Left lung (tissue), 4 donors: ENCODE measurements at regions not wholly inside any gene's neighbourhood (a gene's known extent, or its start where the extent isn't known, plus 50 kb on each side); places are given as distances from the start of the nearest gene placed in this dataset.

Source experiments
- ATAC-seq: fragments of 200-7000 bp; cut with Tn5 transposase; one replicate; pipeline ENCODE4 v1.9.1; 2020; ENCODE audit warnings: moderate library complexity
- DNase-seq, 4 donors: peaks; one replicate each; pipeline ENCODE4 v3.0.0-alpha.2; 2013 to 2020
- H3K27ac ChIP-seq, 2 donors: fragments of 200-600 bp; sonication (generic) in 1 of 2; one replicate each; pipeline versions ENCODE4 v1.5.0 to v1.8.0; 2020 to 2021
- H3K27me3 ChIP-seq, 2 donors: fragments of 200-600 bp; sonication (generic) in 1 of 2; one replicate each; pipeline versions ENCODE4 v1.5.0 to v1.8.0; 2020 to 2021
- H3K36me3 ChIP-seq, 2 donors: fragments of 200-600 bp; sonication (generic) in 1 of 2; one replicate each; pipeline versions ENCODE4 v1.5.0 to v1.8.0; 2020 to 2021
- H3K4me1 ChIP-seq, 2 donors: fragments of 200-600 bp; one replicate each; pipeline ENCODE4 v1.8.0; 2021
- H3K4me3 ChIP-seq, 2 donors: fragments of 200-600 bp; sonication (generic) in 1 of 2; one replicate each; pipeline versions ENCODE4 v1.5.0 to v1.8.0; 2020 to 2021; ENCODE audit warnings: mild to moderate bottlenecking in 1 of 2
- H3K9me3 ChIP-seq, 2 donors: fragments of 200-600 bp; sonication (generic) in 1 of 2; one replicate each; pipeline versions ENCODE4 v1.5.0 to v1.8.0; 2020 to 2021
- intact Hi-C, 2 donors: fragments of 100-400 bp; cut with DNase I; formaldehyde crosslinking; loops; one replicate each; pipeline versions ENCODE4 v1.11.2 to v1.14.2; 2022
- TF ChIP-seq, protein P1 (sequence below), 2 donors: fragments of 200-600 bp; sonication (generic) in 1 of 2; IDR thresholded peaks; one replicate each; pipeline versions ENCODE4 v1.5.0 to v1.8.0; 2021; ENCODE audit warnings: antibody characterized with exemption in 2 of 2
- donor health status: DM: no; HTN: yes; CAD: no.
- donor health status: DM: no; HTN: no; CAD: no.

DNA sequence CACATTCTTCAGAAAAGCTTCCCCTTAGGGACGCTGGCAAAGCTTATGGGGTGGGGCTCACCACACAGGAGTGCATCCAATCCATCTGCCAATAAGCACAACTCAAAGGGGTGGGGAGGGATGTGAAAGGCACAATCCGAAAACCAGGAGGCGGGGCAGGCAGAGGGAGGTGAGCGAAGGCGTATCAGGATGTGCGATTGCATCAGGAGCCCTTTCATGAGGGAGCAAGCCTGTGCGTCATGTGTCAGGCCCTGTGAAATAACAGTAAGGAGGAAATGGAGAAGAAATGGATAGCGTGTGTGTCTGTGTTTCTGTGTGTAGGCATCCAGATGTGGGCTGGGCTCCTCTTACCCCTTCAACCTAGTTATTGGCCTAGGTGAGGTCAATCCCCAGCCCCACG is 382.4 kb upstream of the CDH4 start:
- Histone ChIP-seq H3K27ac (no peak overlapping the region), H3K27me3 (peaks cover 0 to 20% of the 10 kb centered on the region in 2 donors), H3K4me3 (no peak overlapping the region), H3K9me3 (no peaks in the 10 kb centered on the region), H3K4me1 (no peaks in the 10 kb centered on the region), H3K36me3 (no peaks in the 10 kb centered on the region)
- DNase-seq: no peak
- TF ChIP-seq, protein P1, sequence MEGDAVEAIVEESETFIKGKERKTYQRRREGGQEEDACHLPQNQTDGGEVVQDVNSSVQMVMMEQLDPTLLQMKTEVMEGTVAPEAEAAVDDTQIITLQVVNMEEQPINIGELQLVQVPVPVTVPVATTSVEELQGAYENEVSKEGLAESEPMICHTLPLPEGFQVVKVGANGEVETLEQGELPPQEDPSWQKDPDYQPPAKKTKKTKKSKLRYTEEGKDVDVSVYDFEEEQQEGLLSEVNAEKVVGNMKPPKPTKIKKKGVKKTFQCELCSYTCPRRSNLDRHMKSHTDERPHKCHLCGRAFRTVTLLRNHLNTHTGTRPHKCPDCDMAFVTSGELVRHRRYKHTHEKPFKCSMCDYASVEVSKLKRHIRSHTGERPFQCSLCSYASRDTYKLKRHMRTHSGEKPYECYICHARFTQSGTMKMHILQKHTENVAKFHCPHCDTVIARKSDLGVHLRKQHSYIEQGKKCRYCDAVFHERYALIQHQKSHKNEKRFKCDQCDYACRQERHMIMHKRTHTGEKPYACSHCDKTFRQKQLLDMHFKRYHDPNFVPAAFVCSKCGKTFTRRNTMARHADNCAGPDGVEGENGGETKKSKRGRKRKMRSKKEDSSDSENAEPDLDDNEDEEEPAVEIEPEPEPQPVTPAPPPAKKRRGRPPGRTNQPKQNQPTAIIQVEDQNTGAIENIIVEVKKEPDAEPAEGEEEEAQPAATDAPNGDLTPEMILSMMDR (IDR thresholded peaks at IDR 0.05): no peak
- intact Hi-C loops: no loop called here
- no peak for ATAC-seq

GRCh38 chr20:60870040-60870439 is 382.0 kb upstream of the CDH4 start:
- Histone ChIP-seq H3K36me3 (no peaks in the 10 kb centered on the region), H3K4me3 (no peak overlapping the region), H3K9me3 (no peaks in the 10 kb centered on the region), H3K27me3 (peaks cover 0 to 20% of the 10 kb centered on the region in 2 donors), H3K4me1 (no peaks in the 10 kb centered on the region), H3K27ac (no peak overlapping the region)
- intact Hi-C loops: no loop called here
- no peak for DNase-seq
- ATAC-seq: no peak
- TF ChIP-seq, protein P1 (IDR thresholded peaks at IDR 0.05): no peak

DNA sequence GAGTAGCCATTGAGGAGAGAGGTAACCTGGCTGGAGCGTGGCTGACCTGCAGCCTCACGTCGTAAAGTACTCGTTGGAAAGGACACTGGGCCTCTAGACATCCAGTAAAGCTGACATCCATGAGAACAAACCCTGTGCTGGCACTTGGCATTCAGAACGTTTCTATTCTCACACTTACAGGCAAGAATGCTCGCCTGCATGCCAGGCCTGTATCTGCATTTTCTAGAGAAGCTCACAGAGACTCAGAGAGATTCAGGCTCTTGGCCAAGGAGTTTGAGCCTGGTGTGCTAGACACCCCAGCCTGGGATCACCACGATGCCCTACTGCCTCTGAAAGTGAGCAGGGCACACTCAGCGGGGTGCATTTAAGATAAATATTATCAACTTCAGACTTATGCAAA is 379.8 kb upstream of the CDH4 start:
- TF ChIP-seq, protein P1 (IDR thresholded peaks at IDR 0.05): no peak
- intact Hi-C loops: no loop called here

DNA sequence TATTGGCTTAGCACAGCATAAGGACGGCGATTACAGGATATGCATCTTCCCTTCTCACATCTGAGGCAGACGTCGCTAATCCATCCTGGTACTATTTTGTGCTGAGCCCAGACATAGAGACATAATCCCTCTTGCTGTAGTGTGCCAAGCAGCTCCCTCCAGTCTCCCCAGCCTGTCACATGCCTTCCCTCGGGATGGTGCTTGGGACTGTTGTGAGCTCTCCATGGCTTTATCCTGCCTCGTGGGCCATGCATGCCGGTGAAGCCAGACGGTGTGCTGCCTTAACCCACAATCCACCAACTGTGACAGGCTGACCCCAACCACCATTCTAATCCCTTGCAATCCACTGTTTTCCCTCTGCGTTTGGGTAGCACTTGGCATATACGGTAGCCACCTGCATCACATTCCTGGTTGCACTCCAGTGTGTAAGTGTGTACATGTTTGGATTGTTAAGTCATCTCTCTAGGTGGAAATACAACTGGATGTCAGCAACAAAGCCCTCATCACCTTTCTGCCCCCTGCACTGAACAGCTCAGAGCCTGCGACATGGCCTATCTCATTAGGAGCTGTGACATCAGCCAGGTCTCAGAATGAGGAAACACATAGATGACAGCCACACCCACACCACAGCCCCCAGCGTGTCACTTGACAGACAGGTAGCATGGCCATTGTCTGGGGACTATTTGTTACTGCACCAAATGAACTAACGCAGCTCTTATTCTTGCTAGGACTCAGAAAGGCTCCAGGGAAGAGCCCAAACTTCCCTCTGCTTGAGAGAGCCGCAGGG is 374.8 kb upstream of the CDH4 start:
- TF ChIP-seq, protein P1 (IDR thresholded peaks at IDR 0.05): no peak
- DNase-seq: no peak
- H3K9me3 ChIP-seq: no peaks in the 10 kb centered on the region
- no peaks in the 10 kb centered on the region for H3K36me3 ChIP-seq
- no peak for ATAC-seq
- intact Hi-C loops: no loop called here
- no peaks in the 10 kb centered on the region for H3K4me1 ChIP-seq
- peaks cover 0 to 5% of the 10 kb centered on the region in 2 donors for H3K27me3 ChIP-seq
- no peak overlapping the region for H3K27ac ChIP-seq
- no peak overlapping the region for H3K4me3 ChIP-seq

More for the DNA sequence above, 379.8 kb upstream of the CDH4 start:
- no peak for ATAC-seq
- Histone ChIP-seq H3K4me3 (no peak overlapping the region), H3K27ac (no peak overlapping the region), H3K9me3 (no peaks in the 10 kb centered on the region), H3K4me1 (no peaks in the 10 kb centered on the region), H3K36me3 (no peaks in the 10 kb centered on the region), H3K27me3 (peaks cover 0 to 20% of the 10 kb centered on the region in 2 donors)
- no peak for DNase-seq

DNA sequence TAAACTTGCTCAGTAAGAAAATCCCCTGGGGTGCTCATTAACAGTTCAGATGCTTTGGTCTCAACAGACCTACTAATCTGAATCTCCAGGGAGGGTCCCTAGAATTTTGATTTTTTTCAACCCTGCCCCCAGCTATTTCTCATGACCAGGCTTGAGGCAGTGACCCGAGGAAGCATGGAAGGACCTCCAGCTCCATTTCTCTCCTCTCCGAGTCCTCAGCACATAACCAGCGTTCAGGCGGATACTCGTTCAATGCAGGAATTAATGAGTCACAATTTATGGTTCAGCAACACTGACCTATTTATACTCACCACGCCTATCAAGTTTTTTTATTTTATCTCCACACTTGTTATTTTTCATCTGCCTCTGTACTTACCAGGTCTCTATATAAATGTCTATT is 369.2 kb upstream of the CDH4 start:
- ATAC-seq: no peak

More for the DNA sequence above, 369.2 kb upstream of the CDH4 start:
- TF ChIP-seq, protein P1 (IDR thresholded peaks at IDR 0.05): no peak
- intact Hi-C loops: no loop called here
- H3K9me3 ChIP-seq: no peaks in the 10 kb centered on the region
- H3K27me3 ChIP-seq: peaks cover 0 to 5% of the 10 kb centered on the region in 2 donors
- H3K27ac ChIP-seq: no peak overlapping the region
- DNase-seq: no peak
- no peaks in the 10 kb centered on the region for H3K36me3 ChIP-seq
- H3K4me1 ChIP-seq: no peaks in the 10 kb centered on the region
- no peak overlapping the region for H3K4me3 ChIP-seq
